Ishikawa (cell line): ENCODE measurements at regions not wholly inside any gene's neighbourhood (a gene's known extent, or its start where the extent isn't known, plus 50 kb on each side); places are given as distances from the start of the nearest gene placed in this dataset.

Experiments used
- CEBPB ChIP-seq: IDR thresholded peaks from 2 replicates; pipeline ENCODE4 v1.6.1; 2012
- CREB1 ChIP-seq: IDR thresholded peaks from 2 replicates; pipeline ENCODE4 v1.6.1; 2012; ENCODE audit warnings: low read depth
- EGR1 ChIP-seq: IDR thresholded peaks from 2 replicates; pipeline ENCODE4 v1.6.1; 2012
- EP300 ChIP-seq: IDR thresholded peaks from 2 replicates; pipeline ENCODE4 v1.6.1; 2012; ENCODE audit warnings: borderline replicate concordance
- FOXM1 ChIP-seq: IDR thresholded peaks from 2 replicates; pipeline ENCODE4 v1.6.1; 2012; ENCODE audit warnings: low read depth, borderline replicate concordance
- MAX ChIP-seq: IDR thresholded peaks from 2 replicates; pipeline ENCODE4 v1.6.1; 2012
- NFIC ChIP-seq: IDR thresholded peaks from 2 replicates; pipeline ENCODE4 v1.6.1; 2012
- RAD21 ChIP-seq: IDR thresholded peaks from 2 replicates; pipeline ENCODE4 v1.6.1; 2012; ENCODE audit warnings: low read depth
- REST ChIP-seq: IDR thresholded peaks from 2 replicates; pipeline ENCODE4 v1.6.1; 2012; ENCODE audit warnings: low read depth, mild to moderate bottlenecking
- TAF1 ChIP-seq: IDR thresholded peaks from 2 replicates; pipeline ENCODE4 v1.6.1; 2012; ENCODE audit warnings: low read depth, mild to moderate bottlenecking
- USF1 ChIP-seq: IDR thresholded peaks from 2 replicates; pipeline ENCODE4 v1.6.1; 2012
- YY1 ChIP-seq: IDR thresholded peaks from 2 replicates; pipeline ENCODE4 v1.6.1; 2012; ENCODE audit warnings: low read depth
- ZBTB7A ChIP-seq: IDR thresholded peaks from 2 replicates; pipeline ENCODE4 v1.6.1; 2012; ENCODE audit warnings: low read depth

- TF ChIP-seq FOXM1 (no peak), CREB1 (no peak), MAX (no peak), USF1 (no peak), YY1 (no peak), EGR1 (no peak), ZBTB7A (no peak), EP300 (no peak), CEBPB (no peak), REST (no peak), RAD21 (no peak), NFIC (no peak), TAF1 (no peak)
Observed at GRCh38 chr2:219897456-219897855, 270.0 kb downstream of the SLC4A3 start.
